ENCODE measurements at regions not wholly inside any gene's neighbourhood (a gene's known extent, or its start where the extent isn't known, plus 50 kb on each side); places are given as distances from the start of the nearest gene placed in this dataset.

DNA sequence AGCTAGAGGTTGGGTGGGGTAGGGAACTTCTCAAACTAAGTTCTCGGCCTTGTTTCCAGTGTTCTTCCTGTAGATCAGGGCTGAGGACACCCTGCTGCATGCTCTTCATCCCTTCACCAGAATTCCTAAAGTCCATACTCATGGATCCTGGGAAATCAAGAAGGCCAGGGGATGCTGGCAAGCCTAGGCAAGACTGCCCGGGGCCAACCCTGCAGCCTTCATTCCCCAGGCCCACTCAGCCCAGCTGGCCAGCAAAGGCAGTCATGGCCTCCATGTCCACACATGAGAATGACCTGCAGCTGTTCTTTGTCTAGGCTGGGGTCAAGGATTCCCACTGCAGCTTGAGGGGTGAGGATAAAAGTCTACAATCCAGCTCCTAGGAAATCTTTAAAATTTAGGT is 109.3 kb upstream of the ETV6 start:
- WGBS, 2 experiments (ENCODE audit: low coverage in 1 of 2, low lambda C conversion rate in 2 of 2, missing lambda C conversion rate in 2 of 2): 76 to 85% methylated on average over 2 of the region's 2 CpGs
- no peaks in the 10 kb centered on the region for H3K4me1 ChIP-seq (ENCODE audit: insufficient read depth)
- H2AFZ ChIP-seq: no peak overlapping the region
- DNase-seq: no peak
- H3K79me2 ChIP-seq (ENCODE audit: insufficient read depth): no peaks in the 10 kb centered on the region
- H3K36me3 ChIP-seq (ENCODE audit: low read depth): no peaks in the 10 kb centered on the region
- H4K20me1 ChIP-seq (ENCODE audit: insufficient read depth): no peaks in the 10 kb centered on the region
- H3K9me2 ChIP-seq (ENCODE audit: insufficient read depth): no peaks in the 10 kb centered on the region
- in situ Hi-C loops (cut with MboI): no loop called here
- no peak overlapping the region for H3K27ac ChIP-seq
- no peak overlapping the region for H3K9ac ChIP-seq
- no peaks in the 10 kb centered on the region for H3F3A ChIP-seq (ENCODE audit: insufficient read depth)
- H3K27me3 ChIP-seq (replicated peaks; ENCODE audit: insufficient read depth): 0 out of 2 replicates have a peak, but pooled peaks cover 8% of the 10 kb centered on the region
- no peaks in the 10 kb centered on the region for H3K9me3 ChIP-seq (ENCODE audit: low read depth)
- no peak overlapping the region for H3K4me2 ChIP-seq (ENCODE audit: unreplicated experiment)
- no peak overlapping the region for H3K4me3 ChIP-seq
- no peak for TF ChIP-seq EZH2phosphoT487 (IDR thresholded peaks at IDR 0.05; ENCODE audit: insufficient read depth, low read depth)
- no peak for TF ChIP-seq EZH2 (IDR thresholded peaks at IDR 0.05; ENCODE audit: insufficient read depth, poor library complexity, severe bottlenecking)

DNA sequence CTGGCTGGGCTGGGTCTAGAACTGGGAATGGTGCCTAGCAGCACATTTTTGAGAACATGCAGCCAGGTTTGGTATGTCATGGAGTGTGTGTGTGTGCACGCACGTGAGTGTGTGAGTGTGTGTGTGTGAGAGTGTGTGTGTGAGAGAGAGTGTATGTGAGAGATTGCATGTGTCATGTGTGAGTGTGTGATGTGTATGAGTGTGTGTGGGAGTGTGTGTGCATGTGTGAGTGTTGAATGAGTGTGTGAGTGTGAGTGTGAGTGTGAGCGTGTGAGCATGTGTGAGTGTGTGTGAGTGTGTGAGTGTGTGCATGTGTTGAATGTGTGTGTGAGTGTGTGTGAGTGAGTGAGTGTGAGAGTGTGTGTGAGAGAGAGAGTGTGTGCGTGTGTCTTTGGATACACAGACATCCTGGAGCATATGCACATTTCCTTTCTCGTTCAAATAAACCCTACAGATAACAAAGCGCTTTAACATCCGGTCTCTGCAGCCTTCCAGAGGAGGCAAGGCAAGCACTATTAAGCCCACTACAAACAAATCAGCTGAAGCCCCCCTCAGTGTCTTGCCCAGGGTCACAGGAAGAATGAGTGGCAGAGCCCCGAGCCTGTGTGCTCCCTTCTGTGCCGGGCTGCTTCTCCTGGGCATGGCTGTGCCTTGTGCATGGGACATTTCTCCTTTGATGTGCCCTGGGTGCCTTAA is 108.7 kb upstream of the ETV6 start:
- H3K9ac ChIP-seq: no peak overlapping the region
- H3K36me3 ChIP-seq (ENCODE audit: low read depth): no peaks in the 10 kb centered on the region
- H3K4me3 ChIP-seq: no peak overlapping the region
- in situ Hi-C loops (cut with MboI): no loop called here
- no peak for DNase-seq
- no peaks in the 10 kb centered on the region for H4K20me1 ChIP-seq (ENCODE audit: insufficient read depth)
- 60 to 61% methylated on average over 9 of the region's 9 CpGs for WGBS, 2 experiments (ENCODE audit: low coverage in 1 of 2, low lambda C conversion rate in 2 of 2, missing lambda C conversion rate in 2 of 2)
- 0 out of 2 replicates have a peak, but pooled peaks cover 2% of the 10 kb centered on the region for H3K27me3 ChIP-seq (replicated peaks; ENCODE audit: insufficient read depth)
- TF ChIP-seq EZH2 (IDR thresholded peaks at IDR 0.05; ENCODE audit: insufficient read depth, poor library complexity, severe bottlenecking): no peak
- no peak for TF ChIP-seq EZH2phosphoT487 (IDR thresholded peaks at IDR 0.05; ENCODE audit: insufficient read depth, low read depth)
- H3K4me1 ChIP-seq (ENCODE audit: insufficient read depth): no peaks in the 10 kb centered on the region
- no peaks in the 10 kb centered on the region for H3K9me3 ChIP-seq (ENCODE audit: low read depth)
- no peak overlapping the region for H2AFZ ChIP-seq
- no peaks in the 10 kb centered on the region for H3F3A ChIP-seq (ENCODE audit: insufficient read depth)
- no peak overlapping the region for H3K27ac ChIP-seq
- H3K79me2 ChIP-seq (ENCODE audit: insufficient read depth): no peaks in the 10 kb centered on the region
- H3K9me2 ChIP-seq (ENCODE audit: insufficient read depth): no peaks in the 10 kb centered on the region
- no peak overlapping the region for H3K4me2 ChIP-seq (ENCODE audit: unreplicated experiment)

DNA sequence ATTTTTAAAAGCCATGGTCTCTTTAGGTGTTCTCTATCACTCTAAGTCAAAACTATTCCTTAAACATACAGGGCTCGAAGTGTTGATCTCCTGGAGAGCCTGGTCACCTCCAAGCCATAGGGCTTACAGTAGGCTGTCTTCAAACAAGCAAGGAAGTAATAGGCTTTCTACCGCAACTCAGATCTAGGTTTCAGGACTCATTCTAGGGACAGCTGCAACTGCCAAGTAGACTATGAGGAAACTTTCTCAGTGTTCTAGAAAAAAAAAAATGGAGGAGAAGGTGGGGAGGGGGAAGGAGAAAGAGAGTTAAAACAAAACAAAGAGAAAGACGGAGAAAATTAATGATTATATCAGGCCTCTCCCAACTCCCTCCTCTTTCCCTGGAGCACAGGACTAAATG is 106.9 kb upstream of the ETV6 start:
- in situ Hi-C loops (cut with MboI): no loop called here
- H3K4me3 ChIP-seq: no peak overlapping the region
- H3K4me1 ChIP-seq (ENCODE audit: insufficient read depth): no peaks in the 10 kb centered on the region
- H3F3A ChIP-seq (ENCODE audit: insufficient read depth): no peaks in the 10 kb centered on the region
- H3K27me3 ChIP-seq (replicated peaks; ENCODE audit: insufficient read depth): no peaks in the 10 kb centered on the region
- no peaks in the 10 kb centered on the region for H3K36me3 ChIP-seq (ENCODE audit: low read depth)
- no peak for DNase-seq
- H3K9ac ChIP-seq: no peak overlapping the region
- H3K9me2 ChIP-seq (ENCODE audit: insufficient read depth): no peaks in the 10 kb centered on the region
- no peak overlapping the region for H3K4me2 ChIP-seq (ENCODE audit: unreplicated experiment)
- H3K9me3 ChIP-seq (ENCODE audit: low read depth): no peaks in the 10 kb centered on the region
- WGBS, 2 experiments (ENCODE audit: low coverage in 1 of 2, low lambda C conversion rate in 2 of 2, missing lambda C conversion rate in 2 of 2): 36% methylated on average over 3 of the region's 3 CpGs
- no peak for TF ChIP-seq EZH2phosphoT487 (IDR thresholded peaks at IDR 0.05; ENCODE audit: insufficient read depth, low read depth)
- TF ChIP-seq EZH2 (IDR thresholded peaks at IDR 0.05; ENCODE audit: insufficient read depth, poor library complexity, severe bottlenecking): no peak
- H3K27ac ChIP-seq: no peak overlapping the region
- no peak overlapping the region for H2AFZ ChIP-seq
- H4K20me1 ChIP-seq (ENCODE audit: insufficient read depth): no peaks in the 10 kb centered on the region
- no peaks in the 10 kb centered on the region for H3K79me2 ChIP-seq (ENCODE audit: insufficient read depth)

DNA sequence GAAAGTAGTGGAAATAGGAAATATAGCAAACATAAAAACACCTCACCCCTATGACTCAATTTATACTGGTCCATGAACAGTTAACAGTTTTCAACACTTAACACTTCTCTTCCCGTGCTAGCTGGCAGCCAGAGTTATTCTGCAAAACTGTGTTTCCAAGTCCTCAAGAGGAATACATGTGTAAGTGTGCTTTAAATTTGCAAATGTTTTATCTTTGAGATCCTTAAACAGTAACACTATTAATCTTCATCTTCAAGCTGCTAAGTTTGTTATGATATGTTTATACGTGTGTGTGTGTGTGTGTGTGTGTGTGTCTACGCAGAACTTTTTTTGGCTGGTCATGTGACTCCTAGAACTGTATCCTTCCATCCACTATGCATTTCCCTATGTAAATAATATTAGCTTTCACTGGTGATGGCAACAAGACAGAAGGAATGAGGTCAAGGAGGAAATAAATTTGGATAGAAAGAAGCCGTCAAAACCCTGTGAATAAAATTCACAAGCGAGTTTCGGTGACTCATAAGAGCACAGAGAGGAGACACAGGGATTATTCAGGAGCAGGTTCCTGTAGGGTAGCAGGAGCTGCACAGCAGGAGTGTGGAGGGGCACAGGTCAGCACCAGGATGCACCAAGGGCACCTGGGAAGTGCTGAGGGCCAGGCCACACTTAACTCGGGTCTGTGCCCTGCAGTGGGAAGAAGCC is 105.9 kb upstream of the ETV6 start:
- DNase-seq: no peak
- in situ Hi-C loops (cut with MboI): no loop called here
- Histone ChIP-seq H2AFZ (no peak overlapping the region), H3K9me3 (ENCODE audit: low read depth) (no peaks in the 10 kb centered on the region), H3K27ac (no peak overlapping the region), H3K36me3 (ENCODE audit: low read depth) (no peaks in the 10 kb centered on the region), H3K4me3 (no peak overlapping the region), H4K20me1 (ENCODE audit: insufficient read depth) (no peaks in the 10 kb centered on the region), H3K9me2 (ENCODE audit: insufficient read depth) (no peaks in the 10 kb centered on the region), H3K9ac (no peak overlapping the region), H3F3A (ENCODE audit: insufficient read depth) (no peaks in the 10 kb centered on the region), H3K27me3 (replicated peaks; ENCODE audit: insufficient read depth) (no peaks in the 10 kb centered on the region), H3K4me1 (ENCODE audit: insufficient read depth) (no peaks in the 10 kb centered on the region), H3K4me2 (ENCODE audit: unreplicated experiment) (no peak overlapping the region), H3K79me2 (ENCODE audit: insufficient read depth) (no peaks in the 10 kb centered on the region)
- no peak for TF ChIP-seq EZH2 (IDR thresholded peaks at IDR 0.05; ENCODE audit: insufficient read depth, poor library complexity, severe bottlenecking)
- 66% methylated on average over 7 of the region's 7 CpGs for WGBS, 2 experiments (ENCODE audit: low coverage in 1 of 2, low lambda C conversion rate in 2 of 2, missing lambda C conversion rate in 2 of 2)

All from GM23248 (cell line).